GM23338 (cell line): ENCODE measurements at regions not wholly inside any gene's neighbourhood (a gene's known extent, or its start where the extent isn't known, plus 50 kb on each side); places are given as distances from the start of the nearest gene placed in this dataset.

Experiments
- ATAC-seq: fragments of 200-7000 bp; cut with Tn5 transposase; 3 replicates; pipeline ENCODE4 v1.9.1; 2020
- DNase-seq: peaks from one replicate; pipeline ENCODE4 v3.0.0-alpha.2; 2015; ENCODE audit warnings: low spot score
- H2AFZ ChIP-seq: fragments of 200-600 bp; sonication (generic); 2 replicates; pipeline ENCODE4 v1.8.0; 2016; ENCODE audit warnings: antibody characterized with exemption, mild to moderate bottlenecking, moderate library complexity
- H3F3A ChIP-seq: fragments of 200-600 bp; sonication (generic); replicated peaks from 2 replicates; pipeline ENCODE4 v1.8.0; 2017; ENCODE audit warnings: antibody characterized with exemption, mixed run types, low read depth
- H3K27ac ChIP-seq: fragments of 200-600 bp; sonication (generic); 2 replicates; pipeline ENCODE4 v1.6.1; 2016; ENCODE audit warnings: low read depth
- H3K27me3 ChIP-seq: fragments of 200-600 bp; sonication (generic); 2 replicates; pipeline ENCODE4 v1.8.0; 2016; ENCODE audit warnings: mild to moderate bottlenecking, mixed run types, moderate library complexity; ENCODE audit not compliant: insufficient read depth
- H3K36me3 ChIP-seq: fragments of 200-600 bp; sonication (generic); 2 replicates; pipeline ENCODE4 v1.8.0; 2016; ENCODE audit warnings: mild to moderate bottlenecking; ENCODE audit not compliant: insufficient read depth
- H3K4me1 ChIP-seq: fragments of 200-600 bp; sonication (generic); 2 replicates; pipeline ENCODE4 v1.8.0; 2016; ENCODE audit warnings: mild to moderate bottlenecking, moderate library complexity; ENCODE audit not compliant: insufficient read depth
- H3K4me2 ChIP-seq: fragments of 200-600 bp; sonication (generic); 2 replicates; pipeline ENCODE4 v1.7.1; 2017; ENCODE audit warnings: mixed run types
- H3K4me3 ChIP-seq: fragments of 200-600 bp; sonication (generic); 2 replicates; pipeline ENCODE4 v1.6.1; 2016; ENCODE audit warnings: mixed run types
- H3K79me2 ChIP-seq: fragments of 200-600 bp; sonication (generic); replicated peaks from 2 replicates; pipeline ENCODE4 v1.8.0; 2017; ENCODE audit warnings: mild to moderate bottlenecking; ENCODE audit not compliant: insufficient read depth
- H3K9me2 ChIP-seq: fragments of 200-600 bp; sonication (generic); 2 replicates; pipeline ENCODE4 v1.8.0; 2017; ENCODE audit not compliant: insufficient read depth
- H4K20me1 ChIP-seq: fragments of 200-600 bp; sonication (generic); replicated peaks from 2 replicates; pipeline ENCODE4 v1.8.0; 2017; ENCODE audit warnings: mild to moderate bottlenecking; ENCODE audit not compliant: insufficient read depth
- H3K27ac Mint-ChIP-seq: 2 replicates; pipeline ENCODE4 v1.8.0; 2020; ENCODE audit warnings: inconsistent platforms, mild to moderate bottlenecking, moderate library complexity, mixed read lengths
- H3K27me3 Mint-ChIP-seq: 3 replicates; pipeline ENCODE4 v1.8.0; 2022; ENCODE audit warnings: low read depth, mild to moderate bottlenecking, moderate library complexity, mixed read lengths, inconsistent platforms; ENCODE audit not compliant: insufficient read depth, poor library complexity
- H3K36me3 Mint-ChIP-seq: 3 replicates; pipeline ENCODE4 v1.8.0; 2021; ENCODE audit warnings: low read depth, mild to moderate bottlenecking, inconsistent platforms, moderate library complexity, mixed read lengths
- H3K4me1 Mint-ChIP-seq: 3 replicates; pipeline ENCODE4 v1.8.0; 2020; ENCODE audit warnings: mild to moderate bottlenecking, inconsistent platforms, mixed read lengths
- H3K4me3 Mint-ChIP-seq: 3 replicates; pipeline ENCODE4 v1.8.0; 2021; ENCODE audit warnings: moderate library complexity, mild to moderate bottlenecking, inconsistent platforms, mixed read lengths
- H3K9me3 Mint-ChIP-seq: 3 replicates; pipeline ENCODE4 v1.8.0; 2020; ENCODE audit warnings: moderate library complexity, mild to moderate bottlenecking, inconsistent platforms, mixed read lengths
- CREB1 ChIP-seq: fragments of 250-450 bp; sonication (Bioruptor Pico); IDR thresholded peaks from 2 replicates; pipeline ENCODE4 v1.5.0; 2020; ENCODE audit warnings: low read depth, mild to moderate bottlenecking, moderate library complexity
- CTCF ChIP-seq, 2 experiments: fragments of 200-600 bp in 1 of 2; sonication (generic) in 1 of 2; conservative IDR thresholded peaks; 2 replicates each; pipeline versions ENCODE4 v1.5.1 to v1.6.1; 2016 to 2017; ENCODE audit warnings: antibody characterized with exemption in 2 of 2, low read depth in 2 of 2, mild to moderate bottlenecking in 2 of 2, moderate library complexity in 1 of 2
- EZH2 ChIP-seq: fragments of 200-600 bp; sonication (generic); IDR thresholded peaks from one replicate; pipeline ENCODE4 v1.8.0; 2017; ENCODE audit warnings: antibody characterized with exemption, mild to moderate bottlenecking, low read depth; ENCODE audit not compliant: unreplicated experiment
- EZH2phosphoT487 ChIP-seq: fragments of 200-600 bp; sonication (generic); IDR thresholded peaks from one replicate; pipeline ENCODE4 v1.8.1; 2018; ENCODE audit warnings: antibody characterized with exemption; ENCODE audit not compliant: unreplicated experiment
- JUNB ChIP-seq: IDR thresholded peaks from one replicate; pipeline ENCODE4 v1.6.1; 2016; ENCODE audit warnings: antibody characterized with exemption; ENCODE audit not compliant: unreplicated experiment
- NANOG ChIP-seq: IDR thresholded peaks from 2 replicates; pipeline ENCODE4 v1.6.1; 2016; ENCODE audit warnings: antibody characterized with exemption, borderline replicate concordance
- POLR2AphosphoS5 ChIP-seq: IDR thresholded peaks from 2 replicates; pipeline ENCODE4 v1.6.1; 2016; ENCODE audit warnings: antibody characterized with exemption, low read depth
- REST ChIP-seq: IDR thresholded peaks from one replicate; pipeline ENCODE4 v1.6.1; 2018; ENCODE audit warnings: antibody characterized with exemption; ENCODE audit not compliant: unreplicated experiment
- STAT1 ChIP-seq: IDR thresholded peaks from one replicate; pipeline ENCODE4 v1.6.1; 2016; ENCODE audit warnings: antibody characterized with exemption; ENCODE audit not compliant: unreplicated experiment
- ZNF114 ChIP-seq: fragments of 250-450 bp; sonication (Bioruptor Pico); IDR thresholded peaks from 2 replicates; pipeline ENCODE4 v1.5.0; 2020; ENCODE audit warnings: mild to moderate bottlenecking, moderate library complexity
- ZNF331 ChIP-seq: fragments of 250-450 bp; sonication (Bioruptor Pico); IDR thresholded peaks from 2 replicates; pipeline ENCODE4 v1.5.0; 2020; ENCODE audit warnings: low read depth, mild to moderate bottlenecking, moderate library complexity
- TF ChIP-seq, protein P1 (sequence below): IDR thresholded peaks from 2 replicates; pipeline ENCODE4 v1.6.1; 2016; ENCODE audit warnings: antibody characterized with exemption
- TF ChIP-seq, protein P2 (sequence below): fragments of 250-450 bp; sonication (Bioruptor Pico); IDR thresholded peaks from 2 replicates; pipeline ENCODE4 v1.5.0; 2020; ENCODE audit warnings: mild to moderate bottlenecking, moderate library complexity

DNA sequence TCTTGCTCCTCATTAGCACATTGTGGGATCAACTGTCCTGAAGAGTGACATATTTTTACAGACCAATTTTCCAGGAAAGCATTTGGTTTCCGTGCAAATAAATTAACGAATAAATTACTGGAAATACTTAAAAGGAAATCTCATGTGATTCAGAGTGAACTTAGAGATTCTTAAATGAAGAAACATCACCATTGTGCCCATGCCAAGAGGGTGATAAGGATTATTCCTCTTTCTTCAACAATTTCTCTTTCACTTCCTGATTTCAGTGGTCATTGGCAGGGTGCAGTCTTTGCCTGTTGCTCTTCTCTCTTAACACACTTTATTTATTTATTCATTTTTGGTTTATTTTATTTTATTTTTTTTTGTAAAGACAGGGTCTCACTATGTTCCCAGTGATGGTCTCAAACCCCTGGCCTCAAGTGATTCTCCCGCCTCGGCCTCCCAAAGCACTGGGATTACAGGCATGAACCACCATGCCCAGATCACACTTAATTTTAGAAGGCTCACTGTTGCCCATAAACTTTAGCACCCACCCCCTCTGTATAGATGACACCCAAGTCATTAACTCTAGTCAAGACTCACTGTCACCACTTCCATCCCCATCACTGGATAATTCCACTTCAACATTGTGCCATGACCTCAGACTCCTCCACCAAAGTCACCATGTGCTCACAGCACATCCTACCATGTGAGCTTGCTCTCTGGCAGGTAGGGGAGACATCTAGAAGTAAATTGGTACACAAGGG, 92.6 kb upstream of the CERS6 start:
- Histone ChIP-seq H3K9me2 (peaks cover 4% of the 10 kb centered on the region; the same call in 1 of the 2 replicates), H3K79me2 (no peaks in the 10 kb centered on the region), H3K27ac (no peak overlapping the region), H3K4me1 (no peaks in the 10 kb centered on the region), H4K20me1 (no peaks in the 10 kb centered on the region), H3K36me3 (no peaks in the 10 kb centered on the region), H3F3A (no peaks in the 10 kb centered on the region), H3K27me3 (no peaks in the 10 kb centered on the region), H3K4me2 (no peak overlapping the region), H2AFZ (peak overlapping the region; percentile 28; the same call in 1 of the 2 replicates), H3K4me3 (no peak overlapping the region)
- no peak for TF ChIP-seq STAT1
- TF ChIP-seq ZNF114 (CRISPR knock-in tag): no peak
- TF ChIP-seq CTCF (conservative IDR thresholded peaks at IDR 0.05; ENCODE audit: low read depth in 2 of 2): no peak
- no peak for TF ChIP-seq NANOG
- no peak for TF ChIP-seq EZH2
- TF ChIP-seq ZNF331: no peak
- TF ChIP-seq POLR2AphosphoS5: no peak
- TF ChIP-seq, protein P1, sequence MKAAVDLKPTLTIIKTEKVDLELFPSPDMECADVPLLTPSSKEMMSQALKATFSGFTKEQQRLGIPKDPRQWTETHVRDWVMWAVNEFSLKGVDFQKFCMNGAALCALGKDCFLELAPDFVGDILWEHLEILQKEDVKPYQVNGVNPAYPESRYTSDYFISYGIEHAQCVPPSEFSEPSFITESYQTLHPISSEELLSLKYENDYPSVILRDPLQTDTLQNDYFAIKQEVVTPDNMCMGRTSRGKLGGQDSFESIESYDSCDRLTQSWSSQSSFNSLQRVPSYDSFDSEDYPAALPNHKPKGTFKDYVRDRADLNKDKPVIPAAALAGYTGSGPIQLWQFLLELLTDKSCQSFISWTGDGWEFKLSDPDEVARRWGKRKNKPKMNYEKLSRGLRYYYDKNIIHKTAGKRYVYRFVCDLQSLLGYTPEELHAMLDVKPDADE: no peak
- no peak for TF ChIP-seq EZH2phosphoT487
- no peak for TF ChIP-seq REST
- TF ChIP-seq, protein P2, sequence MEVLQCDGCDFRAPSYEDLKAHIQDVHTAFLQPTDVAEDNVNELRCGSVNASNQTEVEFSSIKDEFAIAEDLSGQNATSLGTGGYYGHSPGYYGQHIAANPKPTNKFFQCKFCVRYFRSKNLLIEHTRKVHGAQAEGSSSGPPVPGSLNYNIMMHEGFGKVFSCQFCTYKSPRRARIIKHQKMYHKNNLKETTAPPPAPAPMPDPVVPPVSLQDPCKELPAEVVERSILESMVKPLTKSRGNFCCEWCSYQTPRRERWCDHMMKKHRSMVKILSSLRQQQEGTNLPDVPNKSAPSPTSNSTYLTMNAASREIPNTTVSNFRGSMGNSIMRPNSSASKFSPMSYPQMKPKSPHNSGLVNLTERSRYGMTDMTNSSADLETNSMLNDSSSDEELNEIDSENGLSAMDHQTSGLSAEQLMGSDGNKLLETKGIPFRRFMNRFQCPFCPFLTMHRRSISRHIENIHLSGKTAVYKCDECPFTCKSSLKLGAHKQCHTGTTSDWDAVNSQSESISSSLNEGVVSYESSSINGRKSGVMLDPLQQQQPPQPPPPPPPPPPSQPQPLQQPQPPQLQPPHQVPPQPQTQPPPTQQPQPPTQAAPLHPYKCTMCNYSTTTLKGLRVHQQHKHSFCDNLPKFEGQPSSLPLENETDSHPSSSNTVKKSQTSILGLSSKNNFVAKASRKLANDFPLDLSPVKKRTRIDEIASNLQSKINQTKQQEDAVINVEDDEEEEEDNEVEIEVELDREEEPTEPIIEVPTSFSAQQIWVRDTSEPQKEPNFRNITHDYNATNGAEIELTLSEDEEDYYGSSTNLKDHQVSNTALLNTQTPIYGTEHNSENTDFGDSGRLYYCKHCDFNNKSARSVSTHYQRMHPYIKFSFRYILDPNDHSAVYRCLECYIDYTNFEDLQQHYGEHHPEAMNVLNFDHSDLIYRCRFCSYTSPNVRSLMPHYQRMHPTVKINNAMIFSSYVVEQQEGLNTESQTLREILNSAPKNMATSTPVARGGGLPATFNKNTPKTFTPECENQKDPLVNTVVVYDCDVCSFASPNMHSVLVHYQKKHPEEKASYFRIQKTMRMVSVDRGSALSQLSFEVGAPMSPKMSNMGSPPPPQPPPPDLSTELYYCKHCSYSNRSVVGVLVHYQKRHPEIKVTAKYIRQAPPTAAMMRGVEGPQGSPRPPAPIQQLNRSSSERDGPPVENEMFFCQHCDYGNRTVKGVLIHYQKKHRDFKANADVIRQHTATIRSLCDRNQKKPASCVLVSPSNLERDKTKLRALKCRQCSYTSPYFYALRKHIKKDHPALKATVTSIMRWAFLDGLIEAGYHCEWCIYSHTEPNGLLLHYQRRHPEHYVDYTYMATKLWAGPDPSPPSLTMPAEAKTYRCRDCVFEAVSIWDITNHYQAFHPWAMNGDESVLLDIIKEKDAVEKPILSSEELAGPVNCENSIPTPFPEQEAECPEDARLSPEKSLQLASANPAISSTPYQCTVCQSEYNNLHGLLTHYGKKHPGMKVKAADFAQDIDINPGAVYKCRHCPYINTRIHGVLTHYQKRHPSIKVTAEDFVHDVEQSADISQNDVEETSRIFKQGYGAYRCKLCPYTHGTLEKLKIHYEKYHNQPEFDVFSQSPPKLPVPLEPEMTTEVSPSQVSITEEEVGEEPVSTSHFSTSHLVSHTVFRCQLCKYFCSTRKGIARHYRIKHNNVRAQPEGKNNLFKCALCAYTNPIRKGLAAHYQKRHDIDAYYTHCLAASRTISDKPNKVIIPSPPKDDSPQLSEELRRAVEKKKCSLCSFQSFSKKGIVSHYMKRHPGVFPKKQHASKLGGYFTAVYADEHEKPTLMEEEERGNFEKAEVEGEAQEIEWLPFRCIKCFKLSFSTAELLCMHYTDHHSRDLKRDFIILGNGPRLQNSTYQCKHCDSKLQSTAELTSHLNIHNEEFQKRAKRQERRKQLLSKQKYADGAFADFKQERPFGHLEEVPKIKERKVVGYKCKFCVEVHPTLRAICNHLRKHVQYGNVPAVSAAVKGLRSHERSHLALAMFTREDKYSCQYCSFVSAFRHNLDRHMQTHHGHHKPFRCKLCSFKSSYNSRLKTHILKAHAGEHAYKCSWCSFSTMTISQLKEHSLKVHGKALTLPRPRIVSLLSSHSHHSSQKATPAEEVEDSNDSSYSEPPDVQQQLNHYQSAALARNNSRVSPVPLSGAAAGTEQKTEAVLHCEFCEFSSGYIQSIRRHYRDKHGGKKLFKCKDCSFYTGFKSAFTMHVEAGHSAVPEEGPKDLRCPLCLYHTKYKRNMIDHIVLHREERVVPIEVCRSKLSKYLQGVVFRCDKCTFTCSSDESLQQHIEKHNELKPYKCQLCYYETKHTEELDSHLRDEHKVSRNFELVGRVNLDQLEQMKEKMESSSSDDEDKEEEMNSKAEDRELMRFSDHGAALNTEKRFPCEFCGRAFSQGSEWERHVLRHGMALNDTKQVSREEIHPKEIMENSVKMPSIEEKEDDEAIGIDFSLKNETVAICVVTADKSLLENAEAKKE: no peak
- TF ChIP-seq CREB1 (CRISPR knock-in tag): no peak
- no peak for TF ChIP-seq JUNB
- ATAC-seq (no peak), DNase-seq (no peak)
- Mint-ChIP-seq H3K27me3 (peaks cover 2% of the 10 kb centered on the region), H3K9me3 (no peaks in the 10 kb centered on the region), H3K36me3 (no peaks in the 10 kb centered on the region), H3K27ac (no peak overlapping the region), H3K4me3 (no peak overlapping the region), H3K4me1 (no peaks in the 10 kb centered on the region)
